DMS 273 (cell line): ENCODE measurements at regions not wholly inside any gene's neighbourhood (a gene's known extent, or its start where the extent isn't known, plus 50 kb on each side); places are given as distances from the start of the nearest gene placed in this dataset.

Experiments used
- DNase-seq: peaks from one replicate; lab custom pipeline; 2025; ENCODE audit not compliant: unreplicated experiment; lab: John Stamatoyannopoulos, UW

- no peak for DNase-seq
These were observed 83.1 kb downstream of the CDC42EP3 start for GRCh38 chr2:37588316-37588777.

- no peak for DNase-seq
These were observed 82.1 kb downstream of the CDC42EP3 start for GRCh38 chr2:37589298-37589697.

GRCh38 chr2:37590119-37590571 is 81.3 kb downstream of the CDC42EP3 start:
- no peak for DNase-seq
